GM19467 (cell line): ENCODE measurements at regions not wholly inside any gene's neighbourhood (a gene's known extent, or its start where the extent isn't known, plus 50 kb on each side); places are given as distances from the start of the nearest gene placed in this dataset.

Experiments
- ATAC-seq: cut with Tn5 transposase; IDR thresholded peaks from one replicate; pipeline ENCODE4 v1.9.1; 2021; ENCODE audit warnings: mild to moderate bottlenecking, moderate library complexity; ENCODE audit not compliant: unreplicated experiment

DNA sequence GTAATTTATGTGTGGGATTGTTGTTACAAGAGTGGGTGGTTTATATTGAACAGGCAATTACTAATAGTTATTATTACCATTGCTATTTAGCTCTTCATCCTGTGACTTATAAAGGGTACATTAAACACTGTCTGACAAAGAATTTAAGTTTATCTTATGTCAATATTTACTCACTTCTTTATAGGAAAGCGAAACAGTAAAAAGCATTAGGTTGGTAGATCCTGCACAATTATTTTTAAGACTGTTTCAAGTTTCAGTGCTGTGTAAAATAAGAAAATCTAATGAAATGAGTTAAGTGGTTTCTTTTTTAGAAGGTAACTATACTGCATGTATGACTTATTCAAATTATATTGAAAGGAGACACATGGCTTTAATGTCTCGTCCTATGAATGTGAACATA is 135.8 kb upstream of the MAP3K7 start:
- ATAC-seq, result no peak

GRCh38 chr6:90720404-90720803 is 133.5 kb upstream of the MAP3K7 start:
- ATAC-seq, result no peak

- ATAC-seq, result no peak
These were observed 132.7 kb upstream of the MAP3K7 start for GRCh38 chr6:90719321-90720195.

DNA sequence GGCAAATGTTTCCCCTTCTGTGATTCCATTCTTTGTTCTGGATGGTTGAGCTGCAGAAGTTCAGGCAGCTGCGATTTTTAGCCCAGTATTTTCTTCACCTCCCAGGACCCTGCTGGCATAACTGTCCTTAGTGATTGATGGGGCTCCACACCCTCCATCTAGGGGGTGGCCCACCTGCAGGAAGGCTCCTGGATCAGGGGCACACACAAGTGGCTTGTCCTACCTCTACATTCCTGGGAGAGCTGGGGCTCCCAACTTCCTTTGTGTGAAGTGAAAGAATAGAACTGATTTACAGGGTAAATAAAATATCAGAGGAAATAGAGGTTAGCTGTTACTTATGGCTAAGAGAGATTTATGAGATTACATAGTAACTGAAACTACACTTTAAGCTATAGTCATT is 129.5 kb upstream of the MAP3K7 start:
- no peak for ATAC-seq

GRCh38 chr6:90715093-90715655 is 128.3 kb upstream of the MAP3K7 start:
- ATAC-seq, result no peak

GRCh38 chr6:90714319-90714718 is 127.4 kb upstream of the MAP3K7 start:
- ATAC-seq, result no peak

DNA sequence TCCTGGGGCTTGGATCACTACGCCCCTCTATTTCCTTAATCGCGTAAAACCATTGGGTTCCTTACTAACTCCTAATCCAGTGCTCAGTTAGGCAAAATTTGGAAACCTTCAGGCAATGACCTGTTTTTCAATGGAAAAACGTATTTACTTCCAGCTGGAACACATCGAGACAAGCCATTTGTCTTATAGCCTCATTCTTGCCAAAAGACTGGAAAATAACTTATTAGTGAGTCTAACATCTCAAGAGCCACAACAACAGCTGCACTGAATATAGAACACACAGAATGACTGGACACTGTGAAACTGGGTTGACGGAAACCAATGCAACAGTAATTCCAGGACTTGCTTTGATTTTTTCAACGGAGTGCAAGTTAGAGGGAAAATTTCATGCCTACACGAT is 125.2 kb upstream of the MAP3K7 start:
- ATAC-seq, result no peak

GRCh38 chr6:90709431-90709996 is 122.6 kb upstream of the MAP3K7 start:
- no peak for ATAC-seq

DNA sequence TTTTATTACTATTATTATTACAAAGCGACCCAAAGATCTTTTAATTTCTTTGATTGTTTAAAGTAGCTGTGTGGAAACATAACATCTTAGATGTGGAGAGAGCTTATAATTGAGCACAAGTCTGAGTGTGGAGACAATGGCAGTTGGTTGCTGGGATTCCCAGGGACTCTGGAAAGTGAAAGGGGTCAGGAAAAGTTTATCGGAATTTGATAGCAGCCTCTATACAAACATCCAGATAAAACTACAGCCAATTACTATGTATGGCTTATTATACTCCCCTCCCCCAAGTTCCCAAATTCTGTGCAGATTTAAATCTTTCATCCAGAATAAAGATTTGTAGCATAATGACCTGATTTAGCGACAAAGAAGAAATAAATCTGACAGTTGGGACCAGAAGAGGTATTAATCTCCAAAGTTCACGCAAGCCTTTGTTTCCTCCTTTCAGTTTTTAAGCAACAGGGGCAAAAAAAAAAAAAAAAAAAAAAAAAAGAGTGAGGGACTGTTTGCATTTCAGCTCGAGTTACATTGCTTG is 121.4 kb upstream of the MAP3K7 start:
- ATAC-seq, result no peak

- no peak for ATAC-seq
These were observed 120.4 kb upstream of the MAP3K7 start for GRCh38 chr6:90707246-90707645.

DNA sequence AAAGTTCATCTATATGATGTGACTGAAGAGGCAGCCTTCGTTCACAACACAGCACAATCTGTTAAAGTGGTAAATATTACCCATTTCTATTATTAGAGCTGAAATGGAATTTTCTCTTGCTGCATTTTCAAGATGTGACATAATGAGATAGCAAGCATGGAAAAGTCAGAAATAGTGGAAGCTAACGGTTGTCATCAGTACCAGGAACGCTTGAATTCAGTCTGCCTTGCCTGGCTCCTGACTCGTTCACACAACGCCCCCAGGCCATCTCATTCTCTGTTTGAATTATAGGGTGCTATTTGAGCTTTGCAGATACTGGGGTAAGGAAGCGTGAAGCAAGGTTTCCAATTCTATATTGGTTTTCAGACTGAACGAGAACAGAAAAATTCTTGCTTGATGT is 116.5 kb upstream of the MAP3K7 start:
- ATAC-seq, result no peak

DNA sequence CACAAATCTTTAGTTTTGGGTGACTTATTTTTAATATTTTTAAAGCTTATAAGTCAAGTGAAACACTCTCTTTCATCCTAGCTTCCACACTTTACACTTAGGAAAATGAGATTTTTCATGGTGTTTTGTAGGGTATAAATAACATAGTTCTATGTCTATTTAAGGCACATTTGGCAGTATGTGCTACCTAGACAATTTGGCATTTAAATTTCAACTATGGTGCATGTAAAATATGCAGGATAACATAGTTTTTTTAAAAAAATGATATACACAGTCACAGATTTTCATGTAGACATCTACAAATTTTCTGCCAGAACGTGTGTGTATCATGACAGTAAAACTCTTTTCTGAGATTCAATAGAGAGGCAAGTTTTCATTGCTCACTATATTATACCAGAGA is 115.1 kb upstream of the MAP3K7 start:
- ATAC-seq, result no peak

- peak; percentile 85 for ATAC-seq
These were observed 114.4 kb upstream of the MAP3K7 start for GRCh38 chr6:90701146-90701781.

- ATAC-seq, result no peak
These were observed 108.4 kb upstream of the MAP3K7 start for GRCh38 chr6:90695316-90695715.

- ATAC-seq, result no peak
These were observed 107.9 kb upstream of the MAP3K7 start for GRCh38 chr6:90694802-90695201.

DNA sequence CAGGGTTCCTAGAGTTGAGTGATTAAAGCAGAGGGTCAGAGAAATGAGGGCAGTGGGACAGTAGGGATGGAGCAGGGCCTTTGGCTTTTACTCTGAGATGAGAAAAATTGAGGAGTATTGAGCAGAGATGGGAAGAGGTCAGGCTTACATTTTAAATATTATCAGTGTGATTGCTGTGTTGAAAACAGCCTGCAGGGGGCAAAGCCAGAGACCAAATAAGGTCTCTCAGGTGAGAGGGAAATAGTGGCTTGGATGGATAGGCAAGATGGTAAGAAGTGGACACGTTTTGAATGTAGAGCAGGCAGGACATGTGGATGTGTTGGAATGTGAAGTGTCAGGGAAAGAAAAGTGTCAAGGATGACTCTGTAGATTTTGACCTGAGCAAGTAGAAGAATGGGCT is 105.0 kb upstream of the MAP3K7 start:
- ATAC-seq, result peak; percentile 69

DNA sequence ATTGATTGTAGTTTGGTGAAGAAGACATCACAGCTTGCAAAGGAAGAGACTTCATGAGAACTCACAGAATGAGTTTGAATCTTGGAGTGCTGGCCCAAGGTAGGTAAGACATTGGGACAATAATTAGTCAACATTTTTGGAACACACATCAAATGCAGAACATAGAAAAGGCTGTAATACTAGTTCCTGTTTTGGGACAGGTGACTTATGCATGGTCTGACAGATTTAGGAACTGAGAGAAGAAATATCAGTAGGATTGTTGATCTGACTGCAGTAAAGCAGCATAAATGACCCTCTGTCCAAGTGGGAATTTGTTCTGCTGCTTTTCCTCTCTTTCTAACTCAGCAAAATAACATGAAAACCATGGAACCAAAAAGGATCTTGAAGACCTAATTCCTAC is 102.3 kb upstream of the MAP3K7 start:
- no peak for ATAC-seq

- no peak for ATAC-seq
These were observed 101.0 kb upstream of the MAP3K7 start for GRCh38 chr6:90687775-90688380.

GRCh38 chr6:90681863-90682262 is 95.0 kb upstream of the MAP3K7 start:
- no peak for ATAC-seq

DNA sequence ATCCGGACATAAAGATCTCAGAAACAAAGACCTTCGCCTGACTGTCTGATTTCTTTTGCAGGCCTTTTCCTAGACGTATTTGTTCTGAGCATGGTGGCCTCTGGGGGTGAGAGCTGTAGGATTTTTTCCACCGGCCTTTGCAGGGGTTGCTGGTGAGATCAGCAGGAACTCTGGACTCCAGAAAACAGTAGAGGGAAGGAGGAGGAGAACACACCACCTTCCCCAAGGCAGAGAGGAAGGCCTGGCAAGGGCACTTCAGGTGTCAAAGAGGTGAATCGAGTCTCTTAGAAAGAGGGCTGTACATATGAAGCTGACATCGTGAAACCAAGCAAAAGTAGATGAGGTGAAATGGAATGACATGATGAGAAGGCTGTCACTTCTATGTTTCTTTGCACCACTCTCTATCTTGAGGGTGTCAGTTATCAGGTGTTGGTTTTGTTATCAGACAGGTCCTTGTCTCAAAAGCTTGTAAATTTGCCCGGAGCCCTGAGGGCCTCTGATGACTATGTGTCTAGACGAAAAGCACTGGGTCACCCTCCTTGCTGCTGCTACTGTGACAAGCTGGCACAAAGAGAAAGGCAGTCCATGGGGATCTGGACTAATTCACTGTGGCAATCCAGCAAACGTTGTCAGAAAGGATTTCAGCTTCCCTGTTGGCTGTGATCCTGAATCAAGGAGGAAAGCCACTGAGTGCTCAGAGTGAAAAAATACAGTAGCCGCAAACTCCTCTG is 91.3 kb upstream of the MAP3K7 start:
- ATAC-seq, result no peak
